ENCODE measurements at regions not wholly inside any gene's neighbourhood (a gene's known extent, or its start where the extent isn't known, plus 50 kb on each side); places are given as distances from the start of the nearest gene placed in this dataset.

GRCh38 chr15:98375513-98376340 lies 272.6 kb upstream of the IGF1R start:
- Histone ChIP-seq H3K27ac (ENCODE audit: low read length) (no peak overlapping the region), H3K4me1 (ENCODE audit: control insufficient read depth in 1 of 2, insufficient read depth in 2 of 2, low read length in 2 of 2) (peaks cover 0 to 3% of the 10 kb centered on the region in 2 donors)

GRCh38 chr15:98380721-98381120 lies 267.6 kb upstream of the IGF1R start:
- H3K27ac ChIP-seq (ENCODE audit: low read length): no peak overlapping the region
- H3K27me3 ChIP-seq (ENCODE audit: low read depth, low read length): no peaks in the 10 kb centered on the region
- no peaks in the 10 kb centered on the region for H3K36me3 ChIP-seq (ENCODE audit: control insufficient read depth in 1 of 2, insufficient read depth in 2 of 2, low read length in 2 of 2)
- peaks cover 0 to 2% of the 10 kb centered on the region in 2 donors for H3K4me1 ChIP-seq (ENCODE audit: control insufficient read depth in 1 of 2, insufficient read depth in 2 of 2, low read length in 2 of 2)
- peaks cover 7 to 8% of the 10 kb centered on the region in 2 donors for H3K9me3 ChIP-seq (ENCODE audit: control insufficient read depth in 1 of 2, low read length in 2 of 2)
- no peak overlapping the region for H3K4me3 ChIP-seq (ENCODE audit: low read depth in 1 of 2, low read length in 2 of 2)

More at GRCh38 chr15:98375513-98376340, 272.6 kb upstream of the IGF1R start:
- Histone ChIP-seq H3K9me3 (ENCODE audit: control insufficient read depth in 1 of 2, low read length in 2 of 2) (peaks cover 7 to 8% of the 10 kb centered on the region in 2 donors), H3K4me3 (ENCODE audit: low read depth in 1 of 2, low read length in 2 of 2) (no peak overlapping the region), H3K27me3 (ENCODE audit: low read depth, low read length) (no peaks in the 10 kb centered on the region), H3K36me3 (ENCODE audit: control insufficient read depth in 1 of 2, insufficient read depth in 2 of 2, low read length in 2 of 2) (no peaks in the 10 kb centered on the region)

- no peak overlapping the region for H3K27ac ChIP-seq (ENCODE audit: low read length)
- no peaks in the 10 kb centered on the region for H3K36me3 ChIP-seq (ENCODE audit: control insufficient read depth in 1 of 2, insufficient read depth in 2 of 2, low read length in 2 of 2)
- no peaks in the 10 kb centered on the region for H3K27me3 ChIP-seq (ENCODE audit: low read depth, low read length)
- H3K4me3 ChIP-seq (ENCODE audit: low read depth in 1 of 2, low read length in 2 of 2): no peak overlapping the region
- no peaks in the 10 kb centered on the region for H3K4me1 ChIP-seq (ENCODE audit: control insufficient read depth in 1 of 2, insufficient read depth in 2 of 2, low read length in 2 of 2)
- H3K9me3 ChIP-seq (ENCODE audit: control insufficient read depth in 1 of 2, low read length in 2 of 2): peaks cover 7 to 8% of the 10 kb centered on the region in 2 donors
Measured at GRCh38 chr15:98381446-98381845, 266.9 kb upstream of the IGF1R start.

GRCh38 chr15:98382139-98382538 lies 266.2 kb upstream of the IGF1R start:
- H3K4me3 ChIP-seq (ENCODE audit: low read depth in 1 of 2, low read length in 2 of 2): no peak overlapping the region
- no peaks in the 10 kb centered on the region for H3K36me3 ChIP-seq (ENCODE audit: control insufficient read depth in 1 of 2, insufficient read depth in 2 of 2, low read length in 2 of 2)
- H3K27ac ChIP-seq (ENCODE audit: low read length): no peak overlapping the region
- no peaks in the 10 kb centered on the region for H3K4me1 ChIP-seq (ENCODE audit: control insufficient read depth in 1 of 2, insufficient read depth in 2 of 2, low read length in 2 of 2)
- no peaks in the 10 kb centered on the region for H3K27me3 ChIP-seq (ENCODE audit: low read depth, low read length)
- peaks cover 7 to 8% of the 10 kb centered on the region in 2 donors for H3K9me3 ChIP-seq (ENCODE audit: control insufficient read depth in 1 of 2, low read length in 2 of 2)

- Histone ChIP-seq H3K27me3 (ENCODE audit: low read depth, low read length) (no peaks in the 10 kb centered on the region), H3K27ac (ENCODE audit: low read length) (no peak overlapping the region), H3K9me3 (ENCODE audit: control insufficient read depth in 1 of 2, low read length in 2 of 2) (peaks cover 7% of the 10 kb centered on the region in 2 donors), H3K36me3 (ENCODE audit: control insufficient read depth in 1 of 2, insufficient read depth in 2 of 2, low read length in 2 of 2) (no peaks in the 10 kb centered on the region), H3K4me3 (ENCODE audit: low read depth in 1 of 2, low read length in 2 of 2) (no peak overlapping the region), H3K4me1 (ENCODE audit: control insufficient read depth in 1 of 2, insufficient read depth in 2 of 2, low read length in 2 of 2) (no peaks in the 10 kb centered on the region)
Measured at GRCh38 chr15:98383571-98383970, 264.8 kb upstream of the IGF1R start.

- H3K27ac ChIP-seq (ENCODE audit: low read length): no peak overlapping the region
Measured at GRCh38 chr15:98384328-98385029, 263.9 kb upstream of the IGF1R start.

GRCh38 chr15:98385752-98386381 lies 262.5 kb upstream of the IGF1R start:
- H3K27me3 ChIP-seq (ENCODE audit: low read depth, low read length): no peaks in the 10 kb centered on the region
- H3K27ac ChIP-seq (ENCODE audit: low read length): no peak overlapping the region
- H3K4me3 ChIP-seq (ENCODE audit: low read depth in 1 of 2, low read length in 2 of 2): no peak overlapping the region
- H3K9me3 ChIP-seq (ENCODE audit: control insufficient read depth in 1 of 2, low read length in 2 of 2): no peaks in the 10 kb centered on the region
- H3K4me1 ChIP-seq (ENCODE audit: control insufficient read depth in 1 of 2, insufficient read depth in 2 of 2, low read length in 2 of 2): no peaks in the 10 kb centered on the region
- H3K36me3 ChIP-seq (ENCODE audit: control insufficient read depth in 1 of 2, insufficient read depth in 2 of 2, low read length in 2 of 2): no peaks in the 10 kb centered on the region

More at GRCh38 chr15:98384328-98385029, 263.9 kb upstream of the IGF1R start:
- Histone ChIP-seq H3K27me3 (ENCODE audit: low read depth, low read length) (no peaks in the 10 kb centered on the region), H3K36me3 (ENCODE audit: control insufficient read depth in 1 of 2, insufficient read depth in 2 of 2, low read length in 2 of 2) (no peaks in the 10 kb centered on the region), H3K9me3 (ENCODE audit: control insufficient read depth in 1 of 2, low read length in 2 of 2) (peaks cover 2 to 7% of the 10 kb centered on the region in 2 donors), H3K4me3 (ENCODE audit: low read depth in 1 of 2, low read length in 2 of 2) (no peak overlapping the region), H3K4me1 (ENCODE audit: control insufficient read depth in 1 of 2, insufficient read depth in 2 of 2, low read length in 2 of 2) (no peaks in the 10 kb centered on the region)

- H3K36me3 ChIP-seq (ENCODE audit: control insufficient read depth in 1 of 2, insufficient read depth in 2 of 2, low read length in 2 of 2): no peaks in the 10 kb centered on the region
- no peaks in the 10 kb centered on the region for H3K9me3 ChIP-seq (ENCODE audit: control insufficient read depth in 1 of 2, low read length in 2 of 2)
- H3K27ac ChIP-seq (ENCODE audit: low read length): no peak overlapping the region
- no peaks in the 10 kb centered on the region for H3K27me3 ChIP-seq (ENCODE audit: low read depth, low read length)
- no peaks in the 10 kb centered on the region for H3K4me1 ChIP-seq (ENCODE audit: control insufficient read depth in 1 of 2, insufficient read depth in 2 of 2, low read length in 2 of 2)
- no peak overlapping the region for H3K4me3 ChIP-seq (ENCODE audit: low read depth in 1 of 2, low read length in 2 of 2)
Measured at GRCh38 chr15:98386561-98386960, 261.8 kb upstream of the IGF1R start.

- H3K27ac ChIP-seq (ENCODE audit: low read length): no peak overlapping the region
- no peaks in the 10 kb centered on the region for H3K36me3 ChIP-seq (ENCODE audit: control insufficient read depth in 1 of 2, insufficient read depth in 2 of 2, low read length in 2 of 2)
- no peaks in the 10 kb centered on the region for H3K4me1 ChIP-seq (ENCODE audit: control insufficient read depth in 1 of 2, insufficient read depth in 2 of 2, low read length in 2 of 2)
- H3K4me3 ChIP-seq (ENCODE audit: low read depth in 1 of 2, low read length in 2 of 2): no peak overlapping the region
- H3K9me3 ChIP-seq (ENCODE audit: control insufficient read depth in 1 of 2, low read length in 2 of 2): no peaks in the 10 kb centered on the region
- no peaks in the 10 kb centered on the region for H3K27me3 ChIP-seq (ENCODE audit: low read depth, low read length)
Measured at GRCh38 chr15:98387866-98388265, 260.5 kb upstream of the IGF1R start.

- no peak overlapping the region for H3K4me3 ChIP-seq (ENCODE audit: low read depth in 1 of 2, low read length in 2 of 2)
- no peaks in the 10 kb centered on the region for H3K27me3 ChIP-seq (ENCODE audit: low read depth, low read length)
- H3K36me3 ChIP-seq (ENCODE audit: control insufficient read depth in 1 of 2, insufficient read depth in 2 of 2, low read length in 2 of 2): no peaks in the 10 kb centered on the region
Measured at GRCh38 chr15:98390946-98391530, 257.3 kb upstream of the IGF1R start.

GRCh38 chr15:98391568-98391967 lies 256.8 kb upstream of the IGF1R start:
- Histone ChIP-seq H3K27me3 (ENCODE audit: low read depth, low read length) (no peaks in the 10 kb centered on the region), H3K27ac (ENCODE audit: low read length) (no peak overlapping the region), H3K4me1 (ENCODE audit: control insufficient read depth in 1 of 2, insufficient read depth in 2 of 2, low read length in 2 of 2) (no peaks in the 10 kb centered on the region), H3K4me3 (ENCODE audit: low read depth in 1 of 2, low read length in 2 of 2) (no peak overlapping the region), H3K36me3 (ENCODE audit: control insufficient read depth in 1 of 2, insufficient read depth in 2 of 2, low read length in 2 of 2) (no peaks in the 10 kb centered on the region), H3K9me3 (ENCODE audit: control insufficient read depth in 1 of 2, low read length in 2 of 2) (no peaks in the 10 kb centered on the region)

More at GRCh38 chr15:98390946-98391530, 257.3 kb upstream of the IGF1R start:
- Histone ChIP-seq H3K4me1 (ENCODE audit: control insufficient read depth in 1 of 2, insufficient read depth in 2 of 2, low read length in 2 of 2) (no peaks in the 10 kb centered on the region), H3K9me3 (ENCODE audit: control insufficient read depth in 1 of 2, low read length in 2 of 2) (no peaks in the 10 kb centered on the region), H3K27ac (ENCODE audit: low read length) (no peak overlapping the region)
